HG03159 (cell line): ENCODE measurements at regions not wholly inside any gene's neighbourhood (a gene's known extent, or its start where the extent isn't known, plus 50 kb on each side); places are given as distances from the start of the nearest gene placed in this dataset.

Experiments
- ATAC-seq: cut with Tn5 transposase; IDR thresholded peaks from one replicate; pipeline ENCODE4 v1.9.1; 2021; ENCODE audit warnings: mild to moderate bottlenecking, moderate library complexity; ENCODE audit not compliant: unreplicated experiment

GRCh38 chr2:8159211-8159965, 522.5 kb upstream of the ID2 start:
- ATAC-seq: no peak

GRCh38 chr2:8159966-8160603, 521.8 kb upstream of the ID2 start:
- no peak for ATAC-seq

GRCh38 chr2:8160959-8161358, 520.9 kb upstream of the ID2 start:
- no peak for ATAC-seq

- no peak for ATAC-seq
Observed at GRCh38 chr2:8162552-8162951, 519.3 kb upstream of the ID2 start.

GRCh38 chr2:8165550-8165949, 516.3 kb upstream of the ID2 start:
- ATAC-seq: no peak

GRCh38 chr2:8168022-8168717, 513.7 kb upstream of the ID2 start:
- no peak for ATAC-seq

- no peak for ATAC-seq
Observed at GRCh38 chr2:8168876-8169424, 512.9 kb upstream of the ID2 start.

- ATAC-seq: no peak
Observed at GRCh38 chr2:8169443-8169842, 512.4 kb upstream of the ID2 start.

- ATAC-seq: no peak
Observed at GRCh38 chr2:8170552-8171327, 511.1 kb upstream of the ID2 start.

GRCh38 chr2:8171608-8172007, 510.2 kb upstream of the ID2 start:
- ATAC-seq: no peak

GRCh38 chr2:8172661-8173060, 509.2 kb upstream of the ID2 start:
- no peak for ATAC-seq

- ATAC-seq: no peak
Observed at GRCh38 chr2:8174641-8175257, 507.1 kb upstream of the ID2 start.

- no peak for ATAC-seq
Observed at GRCh38 chr2:8176887-8177286, 505.0 kb upstream of the ID2 start.

GRCh38 chr2:8177566-8177965, 504.3 kb upstream of the ID2 start:
- ATAC-seq: no peak

GRCh38 chr2:8178911-8179310, 502.9 kb upstream of the ID2 start:
- ATAC-seq: no peak

- ATAC-seq: no peak
Observed at GRCh38 chr2:8189316-8189715, 492.5 kb upstream of the ID2 start.

GRCh38 chr2:8190279-8190678, 491.6 kb upstream of the ID2 start:
- ATAC-seq: no peak

- ATAC-seq: no peak
Observed at GRCh38 chr2:8191427-8191826, 490.4 kb upstream of the ID2 start.

- ATAC-seq: no peak
Observed at GRCh38 chr2:8193146-8193545, 488.7 kb upstream of the ID2 start.
